HG03159 (cell line): ENCODE measurements at regions not wholly inside any gene's neighbourhood (a gene's known extent, or its start where the extent isn't known, plus 50 kb on each side); places are given as distances from the start of the nearest gene placed in this dataset.

ENCODE experiments used
- ATAC-seq: cut with Tn5 transposase; IDR thresholded peaks from one replicate; pipeline ENCODE4 v1.9.1; 2021; ENCODE audit warnings: mild to moderate bottlenecking, moderate library complexity; ENCODE audit not compliant: unreplicated experiment

- no peak for ATAC-seq
Measured at GRCh38 chr6:122098201-122098678, 301.2 kb upstream of the HSF2 start.

- ATAC-seq = no peak
Measured at GRCh38 chr6:122102026-122102425, 297.4 kb upstream of the HSF2 start.

- no peak for ATAC-seq
Measured at GRCh38 chr6:122107256-122107852, 292.1 kb upstream of the HSF2 start.

- ATAC-seq = no peak
Measured at GRCh38 chr6:122109075-122109474, 290.4 kb upstream of the HSF2 start.

GRCh38 chr6:122114717-122115116, 284.7 kb upstream of the HSF2 start:
- ATAC-seq = no peak

- no peak for ATAC-seq
Measured at GRCh38 chr6:122116119-122116834, 283.2 kb upstream of the HSF2 start.

GRCh38 chr6:122116835-122117627, 282.4 kb upstream of the HSF2 start:
- no peak for ATAC-seq

GRCh38 chr6:122118945-122119506, 280.4 kb upstream of the HSF2 start:
- no peak for ATAC-seq

GRCh38 chr6:122122202-122122601, 277.2 kb upstream of the HSF2 start:
- no peak for ATAC-seq

- no peak for ATAC-seq
Measured at GRCh38 chr6:122122686-122123085, 276.8 kb upstream of the HSF2 start.

- ATAC-seq = no peak
Measured at GRCh38 chr6:122124908-122125307, 274.5 kb upstream of the HSF2 start.

- ATAC-seq = no peak
Measured at GRCh38 chr6:122126894-122127293, 272.6 kb upstream of the HSF2 start.

GRCh38 chr6:122128445-122128844, 271.0 kb upstream of the HSF2 start:
- no peak for ATAC-seq

GRCh38 chr6:122129313-122130025, 270.0 kb upstream of the HSF2 start:
- no peak for ATAC-seq

GRCh38 chr6:122130026-122130348, 269.5 kb upstream of the HSF2 start:
- ATAC-seq = no peak

GRCh38 chr6:122130518-122130917, 268.9 kb upstream of the HSF2 start:
- ATAC-seq = no peak

- no peak for ATAC-seq
Measured at GRCh38 chr6:122136386-122136785, 263.1 kb upstream of the HSF2 start.

GRCh38 chr6:122140031-122140430, 259.4 kb upstream of the HSF2 start:
- no peak for ATAC-seq

- ATAC-seq = no peak
Measured at GRCh38 chr6:122141246-122141645, 258.2 kb upstream of the HSF2 start.

GRCh38 chr6:122143813-122144601, 255.4 kb upstream of the HSF2 start:
- no peak for ATAC-seq
